Lower lobe of right lung (tissue), 2 donors: ENCODE measurements at regions not wholly inside any gene's neighbourhood (a gene's known extent, or its start where the extent isn't known, plus 50 kb on each side); places are given as distances from the start of the nearest gene placed in this dataset.

ENCODE experiments used
- ATAC-seq, 2 donors: fragments of 200-7000 bp; cut with Tn5 transposase; one replicate each; pipeline ENCODE4 v1.9.1; 2020 to 2022; ENCODE audit warnings: mild to moderate bottlenecking in 2 of 2, moderate library complexity in 2 of 2
- DNase-seq: peaks from one replicate; pipeline ENCODE4 v3.0.0-alpha.2; 2020
- H3K27ac ChIP-seq: fragments of 200-600 bp; one replicate; pipeline ENCODE4 v1.8.0; 2022
- H3K27me3 ChIP-seq: fragments of 200-600 bp; one replicate; pipeline ENCODE4 v1.8.0; 2022; ENCODE audit warnings: low read depth
- H3K36me3 ChIP-seq: fragments of 200-600 bp; one replicate; pipeline ENCODE4 v1.8.0; 2022; ENCODE audit warnings: mild to moderate bottlenecking
- H3K4me1 ChIP-seq: fragments of 200-600 bp; one replicate; pipeline ENCODE4 v1.8.0; 2022
- H3K4me3 ChIP-seq: fragments of 200-600 bp; one replicate; pipeline ENCODE4 v1.8.0; 2022; ENCODE audit warnings: mild to moderate bottlenecking
- H3K9me3 ChIP-seq: fragments of 200-600 bp; one replicate; pipeline ENCODE4 v1.8.0; 2022
- intact Hi-C: fragments of 100-400 bp; cut with DNase I; formaldehyde crosslinking; loops from one replicate; pipeline ENCODE4 v1.11.0; 2022
- TF ChIP-seq, protein P1 (sequence below): fragments of 200-600 bp; IDR thresholded peaks from one replicate; pipeline ENCODE4 v1.8.0; 2022; ENCODE audit warnings: antibody characterized with exemption, mild to moderate bottlenecking
- donor health status: DM: no; HTN: yes; CAD: no; lungs with severe emphysema.

DNA sequence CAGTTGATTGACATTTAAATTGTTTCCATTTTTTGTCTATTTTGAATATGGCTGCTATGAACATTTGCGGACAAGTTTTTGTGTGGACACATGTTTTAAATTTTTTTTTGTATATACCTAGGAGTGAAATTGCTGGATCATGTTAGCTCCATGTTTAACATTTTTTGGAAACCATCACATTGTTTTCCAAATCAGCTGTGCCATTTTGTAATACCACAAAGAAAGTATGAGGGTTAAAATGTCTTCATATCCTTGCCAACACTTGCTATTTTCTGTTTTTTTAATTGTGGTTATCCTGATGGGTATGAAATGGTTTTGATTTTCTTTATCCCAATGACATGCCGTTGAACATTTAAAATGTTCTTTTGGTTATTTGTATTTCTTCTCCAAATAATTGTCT lies 52.1 kb downstream of the CARTPT start:
- TF ChIP-seq, protein P1, sequence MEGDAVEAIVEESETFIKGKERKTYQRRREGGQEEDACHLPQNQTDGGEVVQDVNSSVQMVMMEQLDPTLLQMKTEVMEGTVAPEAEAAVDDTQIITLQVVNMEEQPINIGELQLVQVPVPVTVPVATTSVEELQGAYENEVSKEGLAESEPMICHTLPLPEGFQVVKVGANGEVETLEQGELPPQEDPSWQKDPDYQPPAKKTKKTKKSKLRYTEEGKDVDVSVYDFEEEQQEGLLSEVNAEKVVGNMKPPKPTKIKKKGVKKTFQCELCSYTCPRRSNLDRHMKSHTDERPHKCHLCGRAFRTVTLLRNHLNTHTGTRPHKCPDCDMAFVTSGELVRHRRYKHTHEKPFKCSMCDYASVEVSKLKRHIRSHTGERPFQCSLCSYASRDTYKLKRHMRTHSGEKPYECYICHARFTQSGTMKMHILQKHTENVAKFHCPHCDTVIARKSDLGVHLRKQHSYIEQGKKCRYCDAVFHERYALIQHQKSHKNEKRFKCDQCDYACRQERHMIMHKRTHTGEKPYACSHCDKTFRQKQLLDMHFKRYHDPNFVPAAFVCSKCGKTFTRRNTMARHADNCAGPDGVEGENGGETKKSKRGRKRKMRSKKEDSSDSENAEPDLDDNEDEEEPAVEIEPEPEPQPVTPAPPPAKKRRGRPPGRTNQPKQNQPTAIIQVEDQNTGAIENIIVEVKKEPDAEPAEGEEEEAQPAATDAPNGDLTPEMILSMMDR = no peak
- H3K27me3 ChIP-seq = no peaks in the 10 kb centered on the region
- ATAC-seq = no peak
- intact Hi-C loops = no loop called here
- no peak for DNase-seq
- no peak overlapping the region for H3K27ac ChIP-seq
- H3K9me3 ChIP-seq = no peaks in the 10 kb centered on the region
- no peak overlapping the region for H3K4me3 ChIP-seq
- no peaks in the 10 kb centered on the region for H3K36me3 ChIP-seq
- no peaks in the 10 kb centered on the region for H3K4me1 ChIP-seq

DNA sequence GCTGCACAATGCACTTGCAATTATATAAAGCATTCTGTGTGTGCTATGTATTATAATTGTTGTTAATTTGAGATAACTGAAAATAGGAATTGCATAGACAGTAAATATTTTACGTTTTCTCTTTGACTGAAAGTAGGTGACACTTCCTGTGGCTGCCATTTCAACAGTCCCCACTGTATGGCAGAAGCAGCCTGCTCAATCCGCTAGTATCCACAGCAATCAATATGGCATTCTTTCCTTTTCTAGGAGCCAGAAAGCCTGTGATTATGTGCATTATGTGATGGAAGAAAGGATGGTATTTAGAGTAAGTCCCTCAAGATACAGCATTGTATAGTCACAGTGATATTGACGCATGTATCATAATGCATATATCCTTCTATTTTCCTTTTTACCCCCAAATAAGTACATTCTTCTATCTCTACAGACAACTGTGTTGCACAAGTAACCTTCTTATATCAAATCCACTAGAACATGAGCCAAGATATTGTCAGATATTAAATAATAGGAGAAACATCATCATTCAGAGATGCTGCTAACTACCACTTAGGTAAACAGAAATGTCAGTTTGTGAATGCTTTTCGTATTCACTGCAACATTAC lies 59.7 kb downstream of the CARTPT start:
- Histone ChIP-seq H3K4me3 (no peak overlapping the region), H3K4me1 (no peaks in the 10 kb centered on the region), H3K27me3 (no peaks in the 10 kb centered on the region), H3K36me3 (no peaks in the 10 kb centered on the region), H3K9me3 (no peaks in the 10 kb centered on the region), H3K27ac (no peak overlapping the region)
- ATAC-seq (no peak), DNase-seq (no peak)
- TF ChIP-seq, protein P1 = peak; percentile 45
- intact Hi-C loops = no loop called here

DNA sequence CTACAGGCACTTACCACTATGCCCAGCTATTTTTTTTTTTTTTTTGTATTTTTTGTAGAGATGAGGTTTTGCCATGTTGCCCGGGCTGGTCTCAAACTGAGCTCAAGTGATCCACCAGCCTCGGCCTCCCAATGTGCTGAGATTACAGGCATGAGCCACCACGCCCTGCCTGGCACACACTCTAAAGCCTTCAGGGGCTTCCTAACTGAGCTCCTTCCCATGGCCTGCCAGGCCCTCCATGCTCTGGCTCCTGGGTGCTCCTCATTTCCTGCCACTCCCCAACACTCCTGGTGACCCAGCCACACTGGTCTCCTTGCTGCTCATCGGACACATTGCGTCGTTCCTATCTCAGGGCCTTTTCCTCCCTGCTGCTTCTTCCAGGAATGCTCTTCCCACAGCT lies 61.5 kb downstream of the CARTPT start:
- Histone ChIP-seq H3K27me3 (no peaks in the 10 kb centered on the region), H3K36me3 (no peaks in the 10 kb centered on the region), H3K9me3 (no peaks in the 10 kb centered on the region), H3K4me1 (no peaks in the 10 kb centered on the region), H3K4me3 (no peak overlapping the region), H3K27ac (no peak overlapping the region)
- intact Hi-C loops = no loop called here
- TF ChIP-seq, protein P1 = no peak
- DNase-seq (no peak), ATAC-seq (no peak)

DNA sequence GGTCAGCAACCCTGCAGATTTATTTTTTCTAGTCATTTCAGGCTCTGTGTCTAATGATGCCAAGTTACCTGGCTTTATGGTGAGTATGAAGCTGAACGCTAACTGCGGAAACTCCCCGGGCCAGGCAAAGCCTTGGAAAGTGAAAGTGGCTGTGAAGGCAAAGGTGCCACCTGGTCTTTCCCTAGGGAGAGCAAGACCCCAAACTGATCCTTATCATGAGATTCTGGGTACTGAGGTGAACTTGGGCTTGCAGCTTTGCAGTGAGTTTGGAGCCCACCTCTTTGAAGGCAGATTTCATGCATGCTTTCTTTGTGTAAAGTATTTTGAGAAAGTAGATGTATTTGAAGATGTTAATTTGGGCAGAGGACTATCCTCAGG lies 63.3 kb downstream of the CARTPT start:
- H3K9me3 ChIP-seq = no peaks in the 10 kb centered on the region
- no peaks in the 10 kb centered on the region for H3K4me1 ChIP-seq
- no peak overlapping the region for H3K27ac ChIP-seq
- H3K36me3 ChIP-seq = no peaks in the 10 kb centered on the region
- no peak for ATAC-seq
- TF ChIP-seq, protein P1 = no peak
- no peak overlapping the region for H3K4me3 ChIP-seq
- no peaks in the 10 kb centered on the region for H3K27me3 ChIP-seq
- no peak for DNase-seq
- intact Hi-C loops = no loop called here

DNA sequence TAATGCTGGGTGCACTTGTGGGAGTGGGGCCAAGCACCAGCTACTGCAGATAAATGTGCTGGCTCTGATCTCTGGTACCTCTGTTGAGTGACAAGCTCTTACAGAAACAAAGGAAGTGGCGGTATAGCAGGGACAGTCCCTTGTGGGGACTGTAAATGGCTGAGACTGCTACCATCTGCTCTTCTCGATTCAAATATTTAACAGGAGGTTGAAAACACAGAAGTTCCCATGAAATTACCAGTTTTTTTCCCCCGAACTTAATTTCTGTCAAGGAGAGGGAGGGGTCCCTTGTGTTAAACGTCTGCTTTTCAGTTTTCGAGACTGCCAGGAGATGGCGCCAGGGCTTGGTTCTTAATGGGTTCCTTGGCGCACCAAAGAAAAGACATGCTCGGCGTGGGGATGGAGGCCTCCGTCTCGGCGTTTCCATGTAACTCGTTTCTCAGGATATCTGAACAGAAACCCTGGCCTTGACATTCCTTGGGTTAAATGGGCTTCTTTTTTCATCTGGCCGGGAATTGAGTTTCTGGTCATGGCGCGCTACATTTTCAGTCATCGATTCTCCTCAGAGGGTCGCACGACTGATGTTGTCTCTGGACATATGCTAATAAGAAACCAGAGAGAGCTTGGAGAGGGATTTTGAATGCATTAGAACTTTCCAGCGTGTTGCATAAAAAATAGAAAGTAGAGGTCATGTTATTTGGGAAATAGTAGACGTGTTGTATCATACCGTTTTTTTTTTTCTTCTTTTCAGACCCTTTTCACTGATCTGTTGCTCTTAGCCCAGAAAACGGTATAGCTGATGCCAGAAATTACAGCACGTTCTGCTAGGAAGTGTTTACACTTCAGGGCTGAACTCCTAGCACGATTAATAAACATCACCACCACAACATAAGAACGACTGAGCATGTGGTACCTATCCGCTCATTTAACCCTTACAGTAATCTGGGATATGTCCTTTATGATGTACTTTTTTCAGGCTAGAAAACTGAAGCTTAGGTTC lies 64.0 kb downstream of the CARTPT start:
- Histone ChIP-seq H3K4me3 (peak overlapping the region; percentile 12), H3K4me1 (no peaks in the 10 kb centered on the region), H3K27me3 (no peaks in the 10 kb centered on the region), H3K36me3 (no peaks in the 10 kb centered on the region), H3K9me3 (no peaks in the 10 kb centered on the region), H3K27ac (no peak overlapping the region)
- DNase-seq = peak; percentile 70
- ATAC-seq = peak; percentile 67 to 75
- intact Hi-C loops = no loop called here
- TF ChIP-seq, protein P1 = peak; percentile 67
